ENCODE measurements at regions not wholly inside any gene's neighbourhood (a gene's known extent, or its start where the extent isn't known, plus 50 kb on each side); places are given as distances from the start of the nearest gene placed in this dataset.
A peak's percentile ranks its signal among the peaks of the same experiment; 100 is the strongest.

GRCh38 chr1:244919320-244920282 lies 55.3 kb upstream of the HNRNPU start:
- no peak for TF ChIP-seq CTCF (IDR thresholded peaks at IDR 0.05; ENCODE audit: borderline replicate concordance, extremely low read depth, low read length, poor library complexity, severe bottlenecking)
- no peak for TF ChIP-seq EZH2 (IDR thresholded peaks at IDR 0.05; ENCODE audit: borderline replicate concordance, low read depth, low read length, severe bottlenecking)
- Histone ChIP-seq H4K20me1 (ENCODE audit: insufficient read depth, low read length) (no peaks in the 10 kb centered on the region), H3K9me3 (ENCODE audit: insufficient read depth, low read length, severe bottlenecking) (no peaks in the 10 kb centered on the region), H3K4me3 (ENCODE audit: low read depth in 1 of 2, low read length in 2 of 2) (peak overlapping the region in 1 of 2 experiments; percentile 60; a peak in 2 of 4 replicates), H3K27me3 (ENCODE audit: insufficient read depth, low read length, poor library complexity) (peaks cover 8% of the 10 kb centered on the region), H3K4me1 (ENCODE audit: insufficient read depth, low read length) (peaks cover 13% of the 10 kb centered on the region), H3K36me3 (ENCODE audit: insufficient read depth, low read length) (no peaks in the 10 kb centered on the region), H3K9ac (ENCODE audit: low read depth, low read length) (peak overlapping the region; percentile 40), H3K27ac (ENCODE audit: low read length) (0 out of 2 replicates have a peak overlapping the region, but pooled peaks have one; percentile 0), H3K79me2 (ENCODE audit: insufficient read depth, low read length) (no peaks in the 10 kb centered on the region), H3K4me2 (ENCODE audit: insufficient read depth, low read length) (peak overlapping the region; percentile 68), H2AFZ (ENCODE audit: low read depth, low read length) (peak overlapping the region; percentile 70)
- no peak for DNase-seq
- peak; percentile 36 for ATAC-seq (ENCODE audit: insufficient read depth, low read depth)

GRCh38 chr1:244918421-244919319 lies 54.3 kb upstream of the HNRNPU start:
- ATAC-seq (ENCODE audit: insufficient read depth, low read depth) (peak; percentile 91), DNase-seq (peak; percentile 70)
- Histone ChIP-seq H3K79me2 (ENCODE audit: insufficient read depth, low read length) (no peaks in the 10 kb centered on the region), H3K4me3 (ENCODE audit: low read depth in 1 of 2, low read length in 2 of 2) (peak overlapping the region; percentile 4 to 60; a peak in 3 of 4 replicates), H3K4me2 (ENCODE audit: insufficient read depth, low read length) (peak overlapping the region; percentile 68), H3K4me1 (ENCODE audit: insufficient read depth, low read length) (peaks cover 13% of the 10 kb centered on the region), H3K36me3 (ENCODE audit: insufficient read depth, low read length) (no peaks in the 10 kb centered on the region), H3K9ac (ENCODE audit: low read depth, low read length) (peak overlapping the region; percentile 40), H3K27ac (ENCODE audit: low read length) (0 out of 2 replicates have a peak overlapping the region, but pooled peaks have one; percentile 0), H2AFZ (ENCODE audit: low read depth, low read length) (peak overlapping the region; percentile 78), H3K27me3 (ENCODE audit: insufficient read depth, low read length, poor library complexity) (peaks cover 8% of the 10 kb centered on the region), H3K9me3 (ENCODE audit: insufficient read depth, low read length, severe bottlenecking) (no peaks in the 10 kb centered on the region), H4K20me1 (ENCODE audit: insufficient read depth, low read length) (no peaks in the 10 kb centered on the region)
- TF ChIP-seq EZH2 (IDR thresholded peaks at IDR 0.05; ENCODE audit: borderline replicate concordance, low read depth, low read length, severe bottlenecking) = peak; percentile 52
- TF ChIP-seq CTCF (IDR thresholded peaks at IDR 0.05; ENCODE audit: borderline replicate concordance, extremely low read depth, low read length, poor library complexity, severe bottlenecking) = peak; percentile 3

GRCh38 chr1:244917073-244917670 lies 52.8 kb upstream of the HNRNPU start:
- H3K27ac ChIP-seq (ENCODE audit: low read length) = no peak overlapping the region
- H3K4me3 ChIP-seq (ENCODE audit: low read depth in 1 of 2, low read length in 2 of 2) = no peak overlapping the region
- ATAC-seq (ENCODE audit: insufficient read depth, low read depth) = no peak
- no peak for DNase-seq
- H4K20me1 ChIP-seq (ENCODE audit: insufficient read depth, low read length) = no peaks in the 10 kb centered on the region
- H2AFZ ChIP-seq (ENCODE audit: low read depth, low read length) = no peak overlapping the region
- H3K9me3 ChIP-seq (ENCODE audit: insufficient read depth, low read length, severe bottlenecking) = no peaks in the 10 kb centered on the region
- peaks cover 13% of the 10 kb centered on the region for H3K4me1 ChIP-seq (ENCODE audit: insufficient read depth, low read length)
- no peaks in the 10 kb centered on the region for H3K36me3 ChIP-seq (ENCODE audit: insufficient read depth, low read length)
- TF ChIP-seq EZH2 (IDR thresholded peaks at IDR 0.05; ENCODE audit: borderline replicate concordance, low read depth, low read length, severe bottlenecking) (no peak), CTCF (IDR thresholded peaks at IDR 0.05; ENCODE audit: borderline replicate concordance, extremely low read depth, low read length, poor library complexity, severe bottlenecking) (no peak)
- H3K4me2 ChIP-seq (ENCODE audit: insufficient read depth, low read length) = no peak overlapping the region
- peaks cover 8% of the 10 kb centered on the region for H3K27me3 ChIP-seq (ENCODE audit: insufficient read depth, low read length, poor library complexity)
- H3K9ac ChIP-seq (ENCODE audit: low read depth, low read length) = no peak overlapping the region
- no peaks in the 10 kb centered on the region for H3K79me2 ChIP-seq (ENCODE audit: insufficient read depth, low read length)
